ENCODE measurements at regions not wholly inside any gene's neighbourhood (a gene's known extent, or its start where the extent isn't known, plus 50 kb on each side); places are given as distances from the start of the nearest gene placed in this dataset.

DNA sequence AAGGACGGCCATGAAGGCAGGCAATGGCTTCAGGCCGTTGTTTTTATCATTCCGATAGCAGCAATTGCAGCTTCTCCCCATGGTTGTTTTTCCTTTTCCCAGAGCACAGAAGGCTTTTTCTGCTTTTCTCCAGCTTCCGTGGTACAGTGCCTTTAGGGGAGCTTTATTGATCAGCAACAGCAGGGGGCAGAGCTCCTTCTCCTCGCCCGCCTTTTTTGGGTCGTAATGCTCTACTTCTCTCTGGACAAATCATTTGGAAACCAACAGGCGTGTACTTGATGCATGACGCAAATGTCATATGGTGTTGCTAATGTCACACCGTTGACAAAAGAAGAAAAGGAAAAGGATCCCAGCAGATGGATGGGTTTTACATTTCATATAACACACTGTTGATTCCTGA, 79.7 kb upstream of the SNRK start:
- no peak for DNase-seq

DNA sequence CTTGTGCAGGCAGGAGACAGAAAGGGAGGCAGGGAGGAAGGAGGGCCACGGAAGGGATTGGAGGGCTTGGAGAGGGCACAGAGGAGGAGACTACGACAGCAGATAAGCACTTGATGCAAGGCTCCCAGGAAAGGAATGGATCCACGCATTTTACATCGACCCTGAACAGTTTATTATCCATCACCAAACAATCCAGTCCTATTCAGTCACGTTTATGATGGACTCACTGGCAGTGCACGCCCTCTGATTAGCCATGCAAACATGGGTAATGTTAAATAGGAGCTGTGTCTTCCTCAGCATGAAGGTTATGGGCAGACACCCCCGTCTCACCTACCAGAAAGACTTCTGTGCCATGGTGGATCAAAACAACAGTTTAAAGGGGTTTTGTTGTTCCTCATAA, 80.2 kb upstream of the SNRK start:
- DNase-seq = no peak

DNA sequence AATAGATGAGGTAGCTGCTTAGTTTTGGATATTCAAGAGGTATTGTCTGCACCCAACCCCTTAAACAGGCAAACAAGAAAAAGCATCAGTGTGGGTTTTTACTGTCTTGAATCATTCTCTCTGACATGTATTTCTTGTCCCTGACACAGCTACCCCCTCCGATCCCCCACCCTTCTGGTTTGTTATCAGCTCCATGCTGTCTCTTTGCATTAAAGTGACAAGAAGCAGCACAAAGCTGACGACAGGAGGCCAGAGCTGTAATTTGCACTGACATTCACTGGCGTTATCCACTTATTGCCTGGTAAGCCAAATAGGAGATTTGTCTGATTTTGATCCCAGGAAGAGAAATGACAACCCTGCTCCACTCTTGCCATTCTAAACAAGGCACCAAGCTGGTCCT, 83.3 kb upstream of the SNRK start:
- no peak for DNase-seq

DNA sequence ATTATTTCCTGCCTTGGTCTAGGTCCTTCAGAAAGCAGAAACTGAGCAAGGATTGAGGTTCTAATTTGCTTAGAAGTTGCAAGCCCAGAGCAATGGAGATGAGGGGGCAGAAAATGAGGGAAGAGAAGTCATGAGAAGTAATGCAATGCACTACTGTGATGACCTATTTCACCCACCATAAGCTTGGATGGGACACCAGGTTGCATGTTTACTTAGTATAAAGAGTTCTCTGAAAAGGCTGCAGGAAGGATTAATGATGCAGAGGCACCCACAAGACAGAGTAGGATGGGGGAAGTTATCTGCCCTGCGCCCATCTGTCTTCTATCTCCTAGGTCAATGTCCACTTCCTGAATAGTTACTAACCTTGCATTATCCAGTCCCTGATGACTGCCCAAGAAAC, 84.8 kb upstream of the SNRK start:
- DNase-seq = no peak

DNA sequence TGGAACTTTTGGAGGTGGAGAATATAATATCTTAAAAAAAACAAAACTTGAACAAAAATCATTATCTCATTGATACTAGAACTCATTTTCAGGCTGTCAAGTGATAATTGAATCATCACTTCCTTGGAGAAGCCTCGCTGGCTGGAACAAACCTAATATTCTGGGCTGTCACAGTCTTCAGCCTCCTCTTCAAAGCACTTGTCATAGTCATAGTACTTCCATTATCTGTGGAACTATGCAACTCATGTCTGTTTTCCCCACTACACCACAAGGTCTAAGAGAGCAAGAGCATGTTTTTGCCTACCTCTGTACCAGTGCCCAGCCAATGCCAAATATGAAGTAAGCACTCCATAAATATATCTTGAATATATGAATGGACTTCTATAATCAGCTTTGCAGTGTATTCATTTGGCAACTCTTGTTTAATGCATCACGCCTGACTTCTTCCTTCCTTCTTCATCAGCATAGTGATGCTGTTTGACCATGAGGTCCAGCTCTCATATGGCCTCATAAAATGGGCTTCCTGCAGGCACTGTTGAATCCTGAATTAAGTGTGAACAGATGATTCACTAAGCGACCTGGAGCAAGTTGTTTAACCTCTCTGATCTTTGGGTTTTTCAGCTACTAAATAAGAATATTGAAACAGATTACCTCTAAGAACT, 86.6 kb upstream of the SNRK start:
- no peak for DNase-seq

DNA sequence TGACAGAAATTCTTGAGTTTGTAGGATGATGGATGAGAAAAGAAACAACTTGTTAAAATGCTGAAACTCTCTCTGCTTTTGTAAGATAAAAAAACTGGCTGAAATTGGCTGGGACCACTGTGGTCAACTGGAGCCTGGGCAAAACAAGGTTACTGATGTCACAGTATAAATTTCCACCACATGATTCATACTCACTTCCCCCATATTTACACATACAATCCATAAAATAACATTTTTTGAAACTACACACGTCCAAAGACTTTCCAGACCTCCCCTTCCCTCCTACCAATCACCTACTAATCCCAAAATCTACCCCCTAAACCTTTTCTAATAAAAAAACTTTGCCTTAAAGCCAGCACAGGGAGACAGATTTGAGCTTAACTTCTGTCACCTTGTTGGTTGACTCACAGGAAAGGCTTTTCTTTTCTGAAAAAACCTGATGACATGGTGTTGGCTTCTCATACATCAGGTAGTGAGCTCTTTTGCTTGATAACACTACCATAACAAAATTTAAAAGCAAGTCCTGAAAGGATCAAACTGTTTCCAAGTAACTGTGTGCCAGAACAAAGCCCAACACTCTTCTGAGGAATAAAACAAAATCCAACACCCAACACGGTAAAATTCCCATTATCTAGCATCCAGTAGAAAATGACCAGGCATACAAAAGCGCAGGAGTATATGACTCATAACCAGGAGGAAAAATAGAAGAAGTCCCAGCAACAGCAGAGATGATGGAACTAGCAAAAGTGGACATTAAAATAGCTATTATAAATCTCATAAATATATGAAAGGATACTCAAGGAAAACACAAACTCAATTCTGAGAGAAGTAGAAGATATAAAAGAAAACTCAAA, 87.3 kb upstream of the SNRK start:
- DNase-seq = no peak

DNA sequence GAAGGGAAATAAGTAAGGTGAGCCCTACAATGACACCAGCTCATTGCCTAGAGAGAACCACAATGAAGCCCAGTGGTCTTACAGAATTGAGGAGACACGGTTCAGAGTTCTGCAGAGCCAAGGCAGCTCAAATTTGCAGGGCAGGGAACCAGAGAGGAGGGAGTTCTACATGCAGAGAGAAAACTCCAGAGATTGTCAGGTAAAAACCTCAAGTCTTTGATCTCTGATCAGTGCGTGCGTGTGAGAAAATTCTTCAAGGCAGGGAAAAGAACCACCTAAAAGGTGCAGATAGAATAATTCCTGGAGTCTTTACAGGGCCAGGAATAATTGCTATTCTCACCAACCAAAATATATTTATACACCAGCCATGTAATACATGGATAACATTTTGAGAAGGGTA, 88.0 kb upstream of the SNRK start:
- DNase-seq = no peak

DNA sequence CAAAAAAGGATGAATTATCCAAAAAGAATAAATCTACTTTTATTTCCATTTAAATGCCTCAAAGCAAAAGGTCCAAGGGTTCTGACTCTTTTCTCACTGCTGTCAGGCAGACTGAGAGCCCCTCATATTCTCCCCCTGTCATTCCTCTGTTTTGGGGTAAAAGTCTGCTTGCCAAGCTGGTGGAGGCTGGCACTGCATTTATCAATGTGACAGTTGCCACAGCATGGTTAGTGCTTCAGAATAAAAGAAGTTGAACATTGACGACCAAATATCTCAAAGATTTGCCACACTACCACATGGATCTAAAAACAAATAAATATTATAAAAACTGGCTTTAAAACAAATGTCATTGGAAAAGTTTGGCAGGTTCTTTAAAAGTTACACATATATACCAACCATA, 89.2 kb upstream of the SNRK start:
- no peak for DNase-seq

DNA sequence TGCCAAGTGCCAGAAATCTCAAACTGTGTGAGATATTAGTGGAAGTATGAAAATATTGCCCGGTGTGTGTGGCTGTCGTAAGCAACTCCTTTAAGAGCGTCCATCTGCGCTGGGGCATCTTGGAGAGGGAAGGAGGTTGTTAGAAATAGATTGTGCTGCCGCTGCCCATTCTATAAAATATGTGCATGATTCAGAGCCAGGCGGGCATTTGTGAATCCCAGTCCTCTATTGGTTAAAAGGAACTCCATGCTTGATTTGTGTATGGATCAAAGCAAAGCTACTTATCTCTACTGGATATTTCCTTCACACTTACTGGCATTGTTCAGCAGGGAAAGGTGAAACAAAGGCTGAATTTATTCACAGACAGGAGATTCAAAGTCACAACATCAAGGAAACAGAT, 89.6 kb upstream of the SNRK start:
- DNase-seq = no peak

DNA sequence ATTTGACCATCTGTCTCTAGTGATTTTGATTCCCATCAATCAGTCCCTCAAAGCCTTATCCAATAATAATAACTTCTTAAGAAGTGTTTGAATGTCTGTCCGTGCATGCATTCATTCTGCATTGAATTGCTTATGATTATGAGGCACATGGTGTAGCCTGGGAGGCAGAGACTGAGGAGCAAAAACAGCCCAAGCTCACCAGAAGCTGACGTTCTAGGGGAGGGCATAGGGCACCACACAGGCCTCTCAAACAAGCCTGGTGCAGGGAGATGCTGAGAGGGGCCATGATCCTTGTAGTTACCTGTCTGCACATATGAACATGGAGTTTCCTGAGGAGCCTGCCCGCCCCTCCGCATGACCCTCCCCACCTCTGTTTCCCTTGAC, 89.2 kb upstream of the POMGNT2 start:
- no peak for DNase-seq

DNA sequence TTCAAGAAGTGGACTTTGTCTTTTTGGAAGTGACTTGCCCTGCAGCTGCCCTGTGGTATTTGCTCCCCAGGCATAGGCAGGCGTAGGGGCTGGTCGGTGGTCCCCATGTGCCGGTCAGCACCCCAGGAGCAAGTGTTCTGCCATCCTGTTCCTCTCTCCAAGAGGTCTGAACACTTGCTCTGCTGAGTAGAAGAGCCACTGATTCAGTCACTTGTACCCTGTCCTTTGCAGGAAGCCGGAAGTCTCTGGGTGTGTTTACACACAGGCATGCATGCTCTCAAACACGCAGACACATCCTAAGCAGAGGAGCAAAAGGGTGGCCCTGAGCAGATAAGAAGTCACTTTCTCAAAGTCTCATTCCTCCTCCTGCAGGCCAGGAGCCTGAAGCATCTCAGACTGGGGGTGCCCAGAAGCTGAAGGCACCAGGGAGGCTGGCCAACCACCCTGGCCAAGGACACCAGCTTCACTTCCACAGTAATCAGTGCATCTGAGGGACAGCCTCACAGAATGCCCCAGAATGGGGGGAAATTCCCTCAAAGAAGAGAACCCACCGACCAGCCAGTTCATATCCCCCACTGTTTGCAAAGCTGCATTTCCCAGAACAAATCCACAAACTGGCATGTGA, 88.7 kb upstream of the POMGNT2 start:
- peak in 1 of 2 experiments; percentile 20 for DNase-seq

DNA sequence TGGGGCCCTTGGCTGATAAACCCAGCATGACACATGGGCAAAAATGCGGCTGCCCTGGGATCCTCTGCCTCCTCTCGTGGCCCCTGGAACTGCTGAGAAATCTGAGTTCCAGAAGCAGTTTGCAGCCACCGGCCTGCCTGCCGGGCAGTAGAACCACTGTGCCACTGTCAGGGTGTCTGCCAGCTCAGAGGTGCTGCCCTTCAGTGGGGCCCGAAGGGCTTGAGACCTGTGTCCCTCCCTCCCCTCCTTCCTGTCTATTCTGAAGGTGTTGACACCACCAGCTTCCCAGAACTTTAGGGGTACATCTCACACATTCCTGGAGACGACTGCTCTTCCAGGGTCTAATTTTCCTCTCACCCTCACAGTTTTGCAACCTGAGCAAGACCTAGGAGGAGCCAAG, 88.2 kb upstream of the POMGNT2 start:
- DNase-seq = no peak

DNA sequence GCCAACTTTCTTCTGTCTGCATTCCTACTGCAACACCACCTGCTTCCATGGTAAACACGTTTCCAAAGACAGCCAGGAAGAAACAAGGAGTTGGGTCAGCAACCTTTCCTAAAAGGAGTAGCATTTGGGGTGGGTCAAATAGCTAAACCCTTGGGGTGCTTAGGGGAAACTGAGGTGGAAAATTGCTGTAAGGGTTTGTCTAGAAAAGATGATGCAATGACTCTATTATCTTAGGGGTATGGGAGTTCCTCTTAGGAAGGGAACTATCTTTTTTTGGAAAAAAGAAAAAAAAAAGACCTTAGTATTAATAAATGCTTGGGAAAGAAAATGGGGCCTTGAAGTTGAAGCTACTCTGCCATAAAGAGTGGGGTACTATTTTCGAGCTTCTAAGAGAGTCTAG, 86.1 kb upstream of the POMGNT2 start:
- DNase-seq = no peak

DNA sequence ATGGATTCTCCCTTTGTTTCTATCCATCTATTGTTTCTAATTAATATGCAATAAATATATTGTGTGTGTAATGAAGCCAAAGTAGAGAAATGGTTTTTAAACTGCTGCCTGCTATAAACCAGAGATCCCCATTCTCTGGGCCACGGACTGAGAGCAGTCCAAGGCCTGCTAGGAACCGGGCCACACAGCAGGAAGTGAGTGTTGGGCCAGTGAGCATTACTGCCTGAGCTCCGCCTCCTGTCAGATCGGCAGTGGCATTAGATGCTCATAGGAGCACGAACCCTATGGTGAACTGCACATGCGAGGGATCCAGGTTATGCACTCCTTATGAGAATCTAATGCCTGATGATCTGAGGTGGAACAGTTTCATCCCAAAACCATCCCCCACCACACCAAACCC, 85.2 kb upstream of the POMGNT2 start:
- DNase-seq = no peak

DNA sequence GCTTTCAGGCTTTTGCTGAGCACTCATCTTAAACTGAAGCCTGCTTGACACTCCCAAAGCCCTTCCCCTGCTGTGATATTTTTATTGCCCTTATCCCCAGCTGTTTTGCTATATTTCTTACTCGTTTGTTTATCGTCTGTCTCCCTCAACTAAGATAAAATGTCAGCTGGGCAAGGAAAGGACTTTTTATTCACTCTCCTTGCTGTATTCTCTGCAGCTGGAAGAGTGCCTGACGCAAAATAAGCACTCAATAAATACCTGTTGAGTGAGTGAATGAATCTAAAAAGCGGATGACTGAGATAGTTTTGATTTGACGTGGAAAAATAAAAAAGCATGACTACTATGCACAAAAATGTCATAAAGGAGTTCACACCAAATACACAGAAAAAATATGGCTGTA, 84.8 kb upstream of the POMGNT2 start:
- DNase-seq = no peak

DNA sequence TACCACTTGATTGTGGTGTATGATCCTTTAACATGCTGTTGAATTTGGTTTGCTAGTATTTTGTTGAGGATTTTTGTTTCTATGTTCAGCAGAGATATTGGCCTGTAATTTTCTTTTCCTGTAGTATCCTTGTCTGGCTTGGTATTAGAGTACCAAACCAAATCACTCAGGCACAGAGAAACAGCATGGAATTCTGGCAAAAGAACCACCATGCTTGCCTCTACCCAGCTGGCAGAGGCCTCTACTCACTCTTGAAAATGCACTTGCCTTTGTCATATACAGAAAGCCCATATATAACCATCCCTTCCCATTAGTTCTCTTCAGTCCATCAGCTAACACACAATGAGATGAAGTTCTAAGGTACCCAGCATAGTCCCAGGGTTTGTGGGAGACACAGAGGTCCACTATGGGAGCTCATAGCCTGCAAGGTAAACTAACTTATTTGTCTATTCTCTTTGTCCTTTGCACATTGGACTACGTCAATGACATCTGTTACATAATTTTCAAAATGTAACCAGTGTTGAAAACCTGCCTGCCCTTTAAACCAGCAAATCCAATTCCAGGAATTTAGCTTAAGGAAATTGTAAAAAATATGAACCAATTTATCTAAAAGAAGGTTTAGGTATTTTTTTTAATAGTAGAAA, 82.1 kb upstream of the POMGNT2 start:
- no peak for DNase-seq

DNA sequence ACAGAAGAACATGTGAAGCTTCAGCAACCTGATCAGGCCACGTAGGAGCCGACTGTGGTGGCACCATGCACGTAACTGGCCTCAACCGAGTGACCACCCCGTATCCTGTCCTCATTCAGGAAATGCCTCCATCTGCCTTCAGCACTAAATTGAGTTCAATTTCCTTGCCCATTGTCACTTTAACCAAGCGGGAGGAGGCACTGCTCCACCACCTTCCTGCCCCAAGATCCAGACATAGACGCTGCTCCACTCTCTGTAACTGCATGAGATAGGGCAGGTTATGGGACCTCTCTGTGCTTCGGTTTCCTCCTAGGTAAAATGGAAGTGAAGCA, 80.1 kb upstream of the POMGNT2 start:
- no peak for DNase-seq

DNA sequence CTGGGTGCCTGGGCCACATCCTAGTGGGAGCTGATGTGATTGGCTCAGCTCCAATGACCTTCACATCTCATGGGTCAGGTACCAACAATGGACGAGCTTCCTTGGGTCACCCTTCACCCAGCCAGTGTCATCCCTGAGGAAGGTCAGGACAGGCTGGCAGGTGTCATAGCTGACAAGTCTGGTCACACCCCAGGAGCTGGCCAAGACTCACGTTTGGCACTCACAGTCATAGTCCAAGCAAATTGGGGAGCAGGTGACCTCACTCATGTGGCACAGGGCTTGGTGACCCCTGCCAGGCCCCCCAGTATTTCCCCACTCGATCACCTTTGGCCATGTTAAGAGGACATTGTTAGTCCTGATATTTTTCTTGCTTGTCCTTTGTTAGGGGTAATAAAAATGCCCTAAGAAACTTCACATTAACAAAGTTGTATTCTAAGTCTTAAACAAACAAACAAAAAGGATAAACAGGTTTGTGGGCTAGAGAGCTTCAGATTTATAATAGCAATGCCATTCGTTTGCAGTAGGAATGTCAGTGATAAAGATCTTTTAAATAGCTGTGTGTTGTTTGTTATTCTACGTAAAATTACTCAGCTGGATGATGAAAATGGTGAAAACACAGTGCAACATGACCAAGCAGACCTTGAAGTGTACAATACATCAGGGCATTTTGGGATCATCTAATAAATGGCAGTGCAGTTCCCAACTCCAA, 79.5 kb upstream of the POMGNT2 start:
- DNase-seq = no peak

DNA sequence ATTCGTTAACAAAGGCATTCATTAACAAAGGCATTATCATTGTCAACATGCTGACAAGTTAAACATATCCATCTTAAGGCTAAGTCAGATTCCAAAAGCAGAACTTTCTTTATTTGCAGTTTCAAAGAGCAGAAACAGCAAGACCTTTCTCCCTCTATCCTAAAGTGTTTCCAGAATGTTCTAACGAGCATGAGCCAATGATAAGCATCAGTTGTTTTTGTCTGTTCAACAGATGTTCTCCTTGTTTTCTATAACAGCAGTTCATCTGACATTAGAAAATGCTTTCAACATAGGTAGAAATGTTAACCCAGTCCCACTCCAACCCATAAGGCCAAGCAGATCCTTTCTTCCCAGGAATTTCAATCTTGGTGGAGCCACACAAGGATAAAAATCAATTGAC, 77.6 kb upstream of the POMGNT2 start:
- DNase-seq = no peak

DNA sequence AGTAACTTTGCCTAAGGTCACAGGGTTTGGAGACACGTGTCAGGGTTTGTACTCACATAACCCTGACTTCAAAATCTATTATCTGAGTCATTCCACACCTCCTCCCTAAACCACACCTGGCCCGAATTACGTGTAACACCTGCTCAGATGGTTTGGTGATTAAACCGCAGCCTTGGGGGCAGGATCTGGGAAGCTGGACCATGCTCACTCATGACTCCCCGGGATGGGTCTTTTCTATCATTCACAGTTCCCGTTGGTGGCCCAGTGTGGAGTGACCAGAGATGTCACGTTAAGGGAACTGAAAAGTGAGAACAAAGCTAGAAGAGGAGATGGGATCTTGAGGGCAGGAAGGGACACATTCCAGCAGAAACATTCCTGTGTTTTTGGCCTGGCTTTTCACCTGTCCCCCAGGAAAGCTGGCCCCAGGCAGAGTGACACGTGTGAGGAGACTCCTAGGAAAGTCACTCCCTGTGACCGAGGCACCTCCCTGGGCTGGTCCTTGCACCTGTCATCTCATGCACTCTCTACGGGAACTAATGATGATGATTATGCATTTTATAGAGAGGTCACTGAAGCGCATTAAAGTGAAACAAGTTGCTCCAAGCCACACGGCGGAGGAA, 75.4 kb upstream of the POMGNT2 start:
- peak; percentile 27 to 41 for DNase-seq

DNA sequence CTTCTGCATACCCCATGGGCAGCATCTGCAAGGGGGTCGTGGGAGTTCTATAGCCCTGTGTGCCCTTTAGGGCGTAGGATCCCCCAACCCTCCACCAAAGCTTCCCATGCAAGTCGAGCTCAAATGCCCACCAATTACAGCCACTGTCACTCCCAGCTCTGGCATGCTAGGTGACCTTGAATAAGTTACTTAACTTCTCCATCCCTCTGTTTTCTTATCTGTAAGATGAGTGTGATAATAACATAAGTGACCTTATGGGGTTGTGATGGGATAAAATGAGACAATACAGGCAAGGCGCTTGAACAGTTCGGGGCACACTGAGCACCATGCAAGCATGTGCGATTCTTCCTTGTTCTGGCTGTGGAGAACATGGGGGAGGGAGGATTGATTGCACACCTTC, 74.8 kb upstream of the POMGNT2 start:
- DNase-seq = no peak

DNA sequence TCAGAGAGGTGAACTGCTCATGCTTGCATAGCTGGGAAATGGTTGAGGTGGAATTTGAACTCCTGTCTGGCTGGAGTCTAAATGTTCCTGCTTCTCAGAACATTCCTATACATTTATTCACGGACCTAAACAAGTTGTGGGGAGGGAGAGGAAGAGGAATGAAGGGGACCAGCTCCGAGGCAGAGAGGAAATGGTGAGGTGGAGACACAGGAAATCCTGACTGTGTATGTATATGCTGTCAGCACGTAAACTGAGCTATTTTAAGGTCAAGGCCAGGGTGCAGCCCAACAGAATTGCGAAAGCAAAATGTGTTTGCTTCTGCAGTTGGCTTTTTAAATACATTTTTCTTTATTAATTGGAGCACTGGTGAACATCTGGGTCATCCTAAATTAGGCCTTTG, 74.1 kb upstream of the POMGNT2 start:
- peak in 1 of 2 experiments; percentile 18 for DNase-seq

DNA sequence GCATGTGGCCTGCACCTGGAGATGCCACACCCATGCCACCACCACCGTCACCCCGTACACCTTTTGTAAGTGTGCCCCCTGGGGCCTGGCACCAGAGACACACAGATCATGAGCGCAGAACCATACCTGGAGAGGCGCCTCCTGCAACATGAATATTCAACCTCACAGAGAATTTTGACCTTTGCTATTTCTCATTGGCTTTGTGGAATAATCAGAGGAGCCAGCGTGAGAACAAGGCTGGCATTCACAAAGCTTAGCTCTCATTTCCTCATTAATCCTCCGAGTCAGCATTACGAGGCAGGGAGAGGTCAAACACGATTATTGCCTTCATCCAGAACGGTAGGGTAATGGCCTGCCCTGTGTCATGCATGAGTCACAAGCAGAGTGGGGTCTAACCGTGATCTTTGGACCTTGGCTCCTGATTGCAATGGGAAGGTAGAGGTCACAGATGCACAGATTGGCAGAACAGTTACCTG, 73.0 kb upstream of the POMGNT2 start:
- DNase-seq = no peak
